GM18517 (cell line): ENCODE measurements at regions not wholly inside any gene's neighbourhood (a gene's known extent, or its start where the extent isn't known, plus 50 kb on each side); places are given as distances from the start of the nearest gene placed in this dataset.
"Not testable (repeated sequence)": the region's sequence is repeated elsewhere in the genome, so short reads cannot be mapped to it uniquely, and the experiment has no call there.

Experiments used
- ATAC-seq: cut with Tn5 transposase; IDR thresholded peaks from one replicate; pipeline ENCODE4 v1.9.1; 2021; ENCODE audit warnings: mild to moderate bottlenecking, moderate library complexity; ENCODE audit not compliant: unreplicated experiment

- ATAC-seq, result no peak
Measured at GRCh38 chr3:118075873-118076272, 958.8 kb downstream of the IGSF11 start.

- no peak for ATAC-seq
Measured at GRCh38 chr3:118077332-118077731, 957.3 kb downstream of the IGSF11 start.

- no peak for ATAC-seq
Measured at GRCh38 chr3:118080889-118081288, 953.8 kb downstream of the IGSF11 start.

- no peak for ATAC-seq
Measured at GRCh38 chr3:118088696-118089095, 946.0 kb downstream of the IGSF11 start.

DNA sequence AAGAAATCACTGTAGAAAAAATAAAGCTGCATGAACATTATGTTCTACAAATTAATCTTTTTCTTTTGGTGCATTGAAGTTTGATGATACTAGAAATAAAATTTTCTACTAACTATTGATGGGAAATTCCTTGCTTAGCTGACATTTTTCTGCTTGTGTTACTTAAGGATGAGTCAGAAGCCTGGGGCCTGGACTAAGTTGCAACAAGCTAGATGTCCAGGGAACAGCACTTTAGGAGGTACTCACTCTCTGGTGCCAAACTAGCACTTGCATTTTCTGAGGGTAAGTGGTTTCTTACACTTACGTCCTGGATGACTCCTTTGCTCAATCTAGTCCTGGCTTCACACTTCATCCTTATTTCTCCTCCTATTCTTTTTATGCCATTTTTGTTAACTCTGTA, 945.1 kb downstream of the IGSF11 start:
- no peak for ATAC-seq

- no peak for ATAC-seq
Measured at GRCh38 chr3:118097226-118097625, 937.4 kb downstream of the IGSF11 start.

DNA sequence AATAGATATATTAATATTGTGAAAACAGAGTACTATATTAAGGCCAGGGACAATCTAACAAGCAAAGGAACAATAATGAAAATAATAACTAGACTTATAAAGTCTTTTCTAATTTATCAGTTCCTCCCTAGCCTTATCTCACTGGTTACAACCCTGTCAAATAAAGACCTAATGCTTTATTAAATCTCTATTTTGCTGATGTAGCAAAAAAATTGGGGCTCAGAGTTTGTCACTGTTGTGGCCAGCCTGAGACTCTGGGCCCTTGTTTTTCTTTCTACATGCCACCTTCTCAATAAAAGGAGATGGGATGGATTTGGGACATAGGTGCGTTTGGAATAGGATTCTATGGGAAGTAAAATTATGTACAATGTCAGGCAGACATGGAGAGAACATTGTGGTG, 937.0 kb downstream of the IGSF11 start:
- no peak for ATAC-seq

GRCh38 chr3:118098827-118099226, 935.8 kb downstream of the IGSF11 start:
- ATAC-seq, result no peak

GRCh38 chr3:118101891-118102290, 932.8 kb downstream of the IGSF11 start:
- ATAC-seq, result no peak

DNA sequence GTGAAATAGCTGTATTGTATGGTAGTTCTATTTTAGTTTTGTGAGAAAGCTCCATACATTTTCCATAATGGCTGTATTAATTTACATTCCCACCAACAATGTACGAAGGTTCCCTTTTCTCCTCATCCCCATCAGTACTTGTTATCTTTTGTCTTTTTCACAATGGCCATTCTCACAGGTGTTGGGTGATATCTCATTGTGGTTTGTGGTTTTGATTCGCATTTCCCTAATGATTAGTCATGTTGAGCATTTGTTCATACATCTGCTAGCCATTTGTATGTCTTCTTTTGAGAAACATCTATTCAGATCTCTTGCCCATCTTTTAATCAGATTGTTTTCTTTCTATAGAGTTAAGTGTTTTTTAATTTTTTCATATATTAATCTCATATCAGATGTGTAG, 931.9 kb downstream of the IGSF11 start:
- no peak for ATAC-seq

DNA sequence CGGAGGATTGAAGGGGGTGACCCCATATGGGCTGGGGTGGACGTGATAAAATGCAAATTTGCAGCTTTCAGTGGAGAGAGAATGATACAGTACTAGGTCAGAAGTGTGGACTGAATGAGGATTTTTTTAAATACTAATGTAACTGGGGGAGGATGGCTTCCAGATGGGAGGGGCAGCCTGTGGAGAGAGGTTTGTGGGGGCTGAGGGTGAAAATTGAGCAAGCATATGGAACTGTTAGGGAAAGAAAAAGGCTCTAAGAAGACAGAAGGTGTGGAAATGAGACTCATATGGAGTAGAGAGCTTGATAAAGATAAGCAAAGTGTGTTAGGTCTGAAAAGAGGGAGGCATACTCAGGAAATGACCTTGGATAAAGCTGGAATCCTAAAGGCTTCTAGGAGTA, 926.4 kb downstream of the IGSF11 start:
- ATAC-seq, result no peak

DNA sequence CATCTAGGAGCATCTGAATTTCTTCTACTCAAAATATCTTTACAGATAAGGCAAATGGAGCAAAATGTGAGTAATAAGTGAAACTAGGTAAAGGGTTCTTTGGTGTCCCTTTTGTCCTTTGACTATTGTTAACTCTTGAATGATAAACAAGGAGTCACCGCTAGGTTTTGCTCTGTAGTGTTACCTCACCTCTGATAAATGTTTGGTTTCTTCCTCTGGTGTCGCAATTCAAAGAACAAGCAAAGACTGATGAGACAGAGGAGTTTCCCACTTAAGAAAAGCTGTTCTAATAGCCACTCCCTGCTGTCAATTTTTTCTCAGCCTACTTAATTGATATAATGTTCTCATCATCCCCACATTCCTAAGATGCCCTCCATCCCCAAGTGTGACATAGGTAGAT, 925.9 kb downstream of the IGSF11 start:
- ATAC-seq, result no peak

DNA sequence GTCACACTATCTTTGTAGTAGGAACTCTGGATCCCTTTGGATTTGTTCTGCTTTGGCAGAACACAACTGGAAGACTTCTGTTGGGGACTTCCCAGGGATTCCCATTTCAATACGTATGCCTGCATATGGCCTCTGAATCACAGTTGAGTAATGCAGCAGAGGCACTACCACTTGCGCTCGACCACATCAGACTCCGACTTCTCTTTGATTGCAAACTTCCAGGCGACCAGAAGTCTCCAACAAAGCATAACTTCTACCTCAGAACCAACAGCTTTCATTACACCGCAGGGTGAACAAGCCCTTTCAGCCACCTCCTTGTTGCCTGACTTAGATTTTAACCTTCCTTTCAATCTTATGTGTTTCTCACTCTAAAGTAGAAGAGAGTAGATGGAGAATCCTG, 924.4 kb downstream of the IGSF11 start:
- no peak for ATAC-seq

- no peak for ATAC-seq
Measured at GRCh38 chr3:118116991-118117390, 917.7 kb downstream of the IGSF11 start.

GRCh38 chr3:118126751-118127150, 907.9 kb downstream of the IGSF11 start:
- no peak for ATAC-seq

DNA sequence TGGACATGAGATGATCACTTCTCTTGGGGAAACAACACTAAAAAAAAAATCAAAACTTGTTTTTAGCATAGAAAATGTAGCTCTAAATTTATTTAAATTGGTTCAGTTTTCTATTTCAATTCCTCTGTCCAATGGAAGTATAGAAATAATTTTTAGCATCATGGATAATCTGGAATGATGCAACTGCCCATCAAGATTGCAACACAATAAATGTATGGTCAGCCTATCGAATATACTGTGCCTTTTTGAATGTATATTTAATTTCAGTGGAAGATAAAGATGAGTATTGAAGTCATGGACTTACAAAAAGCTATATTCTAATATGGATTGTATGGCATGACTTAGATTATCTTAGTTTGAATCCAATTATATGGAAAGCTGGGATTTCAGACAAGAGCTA, 906.7 kb downstream of the IGSF11 start:
- ATAC-seq, result no peak

- ATAC-seq, result no peak
Measured at GRCh38 chr3:118128886-118129285, 905.8 kb downstream of the IGSF11 start.

DNA sequence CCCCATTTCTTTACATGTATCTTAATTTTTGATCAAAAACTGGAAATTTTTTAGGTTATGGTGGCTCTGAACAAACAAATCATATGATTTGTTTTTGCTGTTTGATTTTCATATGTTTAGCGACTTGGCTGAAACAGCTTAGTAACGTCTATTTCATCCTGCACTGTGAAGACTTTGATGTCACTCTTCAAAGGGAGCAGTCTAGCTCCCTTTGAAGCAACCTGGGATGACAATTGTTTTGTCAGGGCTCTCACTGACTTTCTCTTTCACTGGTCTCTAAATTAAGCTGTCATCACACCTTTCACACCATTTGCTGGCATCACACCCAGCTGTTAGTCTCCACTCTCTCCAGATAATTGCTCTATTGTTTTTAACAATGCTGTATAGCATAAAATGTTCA, 896.9 kb downstream of the IGSF11 start:
- no peak for ATAC-seq

GRCh38 chr3:118144919-118145318, 889.7 kb downstream of the IGSF11 start:
- ATAC-seq, result no peak

DNA sequence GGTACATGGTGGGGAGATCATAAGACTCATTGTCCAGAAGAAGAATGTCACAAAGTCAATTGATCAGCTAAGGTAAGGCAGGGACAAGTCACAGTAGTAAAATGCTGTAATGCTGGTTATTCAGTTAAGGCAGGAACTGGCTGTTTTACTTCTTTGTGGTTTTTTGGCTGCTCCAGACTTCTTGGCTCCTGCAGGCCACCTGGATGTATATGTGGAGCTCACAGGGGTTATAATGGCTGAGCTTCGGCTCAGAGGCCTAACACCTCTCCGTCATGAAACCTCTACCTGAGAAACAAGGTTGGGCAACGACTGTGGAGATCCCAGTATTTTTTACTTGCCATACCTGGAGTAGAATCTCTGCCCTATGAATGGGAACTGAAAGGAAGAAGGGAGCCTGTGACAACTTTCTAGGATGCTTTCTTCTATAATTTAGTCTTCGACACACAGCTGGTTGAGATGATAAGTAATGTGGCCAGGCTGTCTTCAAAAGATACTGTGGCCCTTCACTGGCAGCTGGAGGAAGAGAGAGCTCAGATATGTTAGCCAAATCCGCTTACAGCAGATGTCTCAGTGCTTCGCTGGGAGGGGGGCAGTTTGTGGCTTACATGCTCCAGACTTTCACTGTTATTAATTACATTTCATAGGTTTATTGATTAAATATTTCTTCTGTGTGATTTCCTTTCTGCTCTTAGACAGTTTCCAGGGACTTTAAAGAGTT, 887.8 kb downstream of the IGSF11 start:
- ATAC-seq, result no peak

- no peak for ATAC-seq
Measured at GRCh38 chr3:118151164-118151563, 883.5 kb downstream of the IGSF11 start.

- ATAC-seq, result not testable (repeated sequence)
Measured at GRCh38 chr3:118162627-118163588, 871.7 kb downstream of the IGSF11 start.
